DOHH2 (cell line): ENCODE measurements at regions not wholly inside any gene's neighbourhood (a gene's known extent, or its start where the extent isn't known, plus 50 kb on each side); places are given as distances from the start of the nearest gene placed in this dataset.

Source experiments
- H3F3A ChIP-seq: fragments of 200-600 bp; sonication (generic), shearing (Covaris generic); 2 replicates; pipeline ENCODE4 v1.6.0; 2016; ENCODE audit warnings: antibody characterized with exemption, mild to moderate bottlenecking; ENCODE audit not compliant: control insufficient read depth, insufficient read depth
- H3K27ac ChIP-seq: fragments of 200-600 bp; sonication (generic); 2 replicates; pipeline ENCODE4 v1.5.1; 2014; ENCODE audit warnings: low read depth, mild to moderate bottlenecking, low read length, moderate library complexity
- H3K27me3 ChIP-seq: fragments of 200-600 bp; sonication (generic); 2 replicates; pipeline ENCODE4 v1.6.1; 2014; ENCODE audit warnings: mild to moderate bottlenecking, low read length, mixed read lengths; ENCODE audit not compliant: control insufficient read depth
- H3K36me3 ChIP-seq: fragments of 200-600 bp; sonication (generic); 2 replicates; pipeline ENCODE4 v1.6.1; 2014; ENCODE audit warnings: mild to moderate bottlenecking, low read length, moderate library complexity, mixed read lengths; ENCODE audit not compliant: control insufficient read depth
- H3K4me1 ChIP-seq: fragments of 200-600 bp; sonication (generic); 2 replicates; pipeline ENCODE4 v1.6.1; 2014; ENCODE audit warnings: mild to moderate bottlenecking, low read length, mixed read lengths; ENCODE audit not compliant: control insufficient read depth
- H3K4me2 ChIP-seq: fragments of 200-600 bp; sonication (generic); 2 replicates; pipeline ENCODE4 v1.6.0; 2014; ENCODE audit warnings: mild to moderate bottlenecking, low read length, moderate library complexity
- H3K4me3 ChIP-seq: fragments of 200-600 bp; sonication (generic); 2 replicates; pipeline ENCODE4 v1.5.1; 2014; ENCODE audit warnings: mild to moderate bottlenecking, low read length, mixed read lengths
- H3K79me2 ChIP-seq: fragments of 200-600 bp; sonication (generic); 2 replicates; pipeline ENCODE4 v1.6.1; 2014; ENCODE audit warnings: mild to moderate bottlenecking, low read length, mixed read lengths; ENCODE audit not compliant: control insufficient read depth
- H3K9me2 ChIP-seq: fragments of 200-600 bp; sonication (generic); replicated peaks from 2 replicates; pipeline ENCODE4 v1.6.1; 2014; ENCODE audit warnings: mild to moderate bottlenecking, low read length, mixed read lengths; ENCODE audit not compliant: control insufficient read depth
- H3K9me3 ChIP-seq: fragments of 200-600 bp; sonication (generic); 2 replicates; pipeline ENCODE4 v1.6.1; 2014; ENCODE audit warnings: antibody characterized with exemption, low read length, mixed read lengths; ENCODE audit not compliant: control insufficient read depth, insufficient read depth
- H4K20me1 ChIP-seq: fragments of 200-600 bp; sonication (generic); 2 replicates; pipeline ENCODE4 v1.6.0; 2014; ENCODE audit warnings: low read depth, mild to moderate bottlenecking, antibody characterized with exemption, low read length, moderate library complexity; ENCODE audit not compliant: control insufficient read depth, insufficient read depth
- EZH2phosphoT487 ChIP-seq: fragments of 200-600 bp; sonication (generic); IDR thresholded peaks from 2 replicates; pipeline ENCODE4 v1.6.1; 2017; ENCODE audit warnings: borderline replicate concordance, mild to moderate bottlenecking, antibody characterized with exemption, low read length, moderate library complexity, mixed read lengths
- TF ChIP-seq, protein P1 (sequence below): fragments of 200-600 bp; sonication (generic); IDR thresholded peaks from one replicate; pipeline ENCODE4 v1.5.1; 2014; ENCODE audit warnings: antibody characterized with exemption, mild to moderate bottlenecking, low read depth, low read length; ENCODE audit not compliant: poor library complexity, severe bottlenecking

DNA sequence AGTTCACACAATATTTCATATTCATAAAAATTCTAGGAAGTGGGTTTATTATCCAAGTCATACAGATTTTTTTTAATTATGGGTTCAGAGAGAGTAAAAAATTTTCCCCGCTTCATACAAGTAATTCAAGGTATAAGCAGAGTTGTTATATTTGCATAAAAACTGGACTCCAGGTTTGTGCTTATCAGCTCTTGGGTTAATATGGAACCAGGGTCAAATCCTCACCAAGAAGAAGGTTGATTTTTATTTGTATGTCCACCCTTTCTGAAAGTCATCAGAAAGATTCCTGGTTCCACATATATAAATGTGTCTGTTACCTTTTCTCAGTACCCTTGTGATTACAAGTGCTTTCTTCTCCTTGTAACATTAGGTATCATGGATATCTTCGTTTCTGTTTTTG, 143.8 kb upstream of the PKN2 start:
- no peaks in the 10 kb centered on the region for H4K20me1 ChIP-seq
- H3K4me1 ChIP-seq = no peaks in the 10 kb centered on the region
- H3K27ac ChIP-seq = no peak overlapping the region
- H3K36me3 ChIP-seq = no peaks in the 10 kb centered on the region
- no peaks in the 10 kb centered on the region for H3K9me2 ChIP-seq
- no peak overlapping the region for H3K4me2 ChIP-seq
- no peak for TF ChIP-seq EZH2phosphoT487
- TF ChIP-seq, protein P1, sequence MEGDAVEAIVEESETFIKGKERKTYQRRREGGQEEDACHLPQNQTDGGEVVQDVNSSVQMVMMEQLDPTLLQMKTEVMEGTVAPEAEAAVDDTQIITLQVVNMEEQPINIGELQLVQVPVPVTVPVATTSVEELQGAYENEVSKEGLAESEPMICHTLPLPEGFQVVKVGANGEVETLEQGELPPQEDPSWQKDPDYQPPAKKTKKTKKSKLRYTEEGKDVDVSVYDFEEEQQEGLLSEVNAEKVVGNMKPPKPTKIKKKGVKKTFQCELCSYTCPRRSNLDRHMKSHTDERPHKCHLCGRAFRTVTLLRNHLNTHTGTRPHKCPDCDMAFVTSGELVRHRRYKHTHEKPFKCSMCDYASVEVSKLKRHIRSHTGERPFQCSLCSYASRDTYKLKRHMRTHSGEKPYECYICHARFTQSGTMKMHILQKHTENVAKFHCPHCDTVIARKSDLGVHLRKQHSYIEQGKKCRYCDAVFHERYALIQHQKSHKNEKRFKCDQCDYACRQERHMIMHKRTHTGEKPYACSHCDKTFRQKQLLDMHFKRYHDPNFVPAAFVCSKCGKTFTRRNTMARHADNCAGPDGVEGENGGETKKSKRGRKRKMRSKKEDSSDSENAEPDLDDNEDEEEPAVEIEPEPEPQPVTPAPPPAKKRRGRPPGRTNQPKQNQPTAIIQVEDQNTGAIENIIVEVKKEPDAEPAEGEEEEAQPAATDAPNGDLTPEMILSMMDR = no peak
- no peaks in the 10 kb centered on the region for H3K9me3 ChIP-seq
- H3K27me3 ChIP-seq = no peaks in the 10 kb centered on the region
- no peaks in the 10 kb centered on the region for H3K79me2 ChIP-seq
- H3F3A ChIP-seq = no peaks in the 10 kb centered on the region
- H3K4me3 ChIP-seq = no peak overlapping the region

DNA sequence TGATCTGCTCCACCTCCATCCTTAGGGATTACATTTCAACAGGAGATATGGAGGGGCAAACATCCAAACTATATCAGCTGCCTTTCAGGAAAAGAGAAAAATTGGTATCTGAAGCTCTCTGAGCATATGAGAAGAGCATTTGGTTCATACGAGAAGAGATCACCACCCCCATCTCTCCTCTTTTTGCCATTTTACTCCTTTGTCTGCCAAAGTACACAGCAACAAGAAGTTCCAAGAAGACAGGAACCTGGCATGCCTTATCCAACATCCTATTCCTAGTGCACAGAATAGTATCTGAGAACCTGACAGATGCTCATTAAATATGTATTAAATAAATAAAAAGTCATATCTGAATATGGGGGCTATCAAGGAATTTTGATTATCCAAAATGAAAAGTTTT, 142.5 kb upstream of the PKN2 start:
- Histone ChIP-seq H3K36me3 (no peaks in the 10 kb centered on the region), H3K4me3 (no peak overlapping the region), H3F3A (no peaks in the 10 kb centered on the region), H3K9me3 (no peaks in the 10 kb centered on the region), H3K27ac (no peak overlapping the region), H3K27me3 (no peaks in the 10 kb centered on the region), H3K79me2 (no peaks in the 10 kb centered on the region), H4K20me1 (no peaks in the 10 kb centered on the region), H3K4me1 (no peaks in the 10 kb centered on the region), H3K9me2 (no peaks in the 10 kb centered on the region), H3K4me2 (no peak overlapping the region)
- TF ChIP-seq, protein P1 = no peak
- TF ChIP-seq EZH2phosphoT487 = no peak

DNA sequence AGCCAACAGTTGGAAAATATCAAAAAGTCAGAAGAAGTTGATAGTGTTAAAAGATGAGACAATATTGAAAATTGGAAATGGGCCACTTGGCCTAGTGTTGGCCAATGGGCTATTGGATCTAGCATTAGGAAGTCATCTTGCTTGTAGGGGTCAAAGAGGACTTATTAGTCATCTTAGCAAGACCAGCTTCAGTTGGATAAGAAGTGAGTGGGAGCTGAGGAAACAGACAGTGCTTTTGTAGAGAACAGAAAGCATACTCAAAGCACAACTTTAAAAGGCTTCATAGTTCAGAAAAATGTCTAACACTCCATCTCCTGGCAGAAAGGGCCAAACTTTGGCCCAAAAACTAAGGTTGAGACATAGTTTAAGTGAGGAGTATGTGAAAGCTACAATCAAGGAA, 139.9 kb upstream of the PKN2 start:
- Histone ChIP-seq H3K4me1 (no peaks in the 10 kb centered on the region), H3K4me2 (no peak overlapping the region), H3K9me3 (no peaks in the 10 kb centered on the region), H3K27ac (no peak overlapping the region), H3K9me2 (no peaks in the 10 kb centered on the region), H3K27me3 (no peaks in the 10 kb centered on the region), H3F3A (no peaks in the 10 kb centered on the region), H3K36me3 (no peaks in the 10 kb centered on the region), H4K20me1 (no peaks in the 10 kb centered on the region), H3K4me3 (no peak overlapping the region), H3K79me2 (no peaks in the 10 kb centered on the region)
- TF ChIP-seq EZH2phosphoT487 = no peak
- TF ChIP-seq, protein P1 = no peak

DNA sequence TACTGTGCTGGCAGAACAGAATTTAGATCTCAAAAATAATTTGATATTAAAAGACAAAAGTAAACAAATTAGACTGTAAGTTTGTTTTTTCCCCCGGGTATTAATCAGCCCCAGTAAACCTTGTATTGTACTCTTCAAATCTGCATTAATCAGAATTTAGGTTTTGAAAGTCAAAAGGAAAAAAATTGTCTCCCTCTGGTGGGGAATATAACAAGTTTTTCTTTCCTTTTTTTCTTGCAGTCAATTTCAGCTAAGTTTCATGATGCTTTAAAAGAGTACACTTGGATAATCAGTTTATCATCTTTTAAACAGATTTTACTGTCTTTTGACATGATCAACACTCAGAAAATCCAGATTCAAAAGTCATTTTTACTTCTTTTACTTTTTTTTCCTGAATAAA, 134.5 kb upstream of the PKN2 start:
- H4K20me1 ChIP-seq = no peaks in the 10 kb centered on the region
- no peaks in the 10 kb centered on the region for H3K9me3 ChIP-seq
- H3K27ac ChIP-seq = no peak overlapping the region
- no peak overlapping the region for H3K4me3 ChIP-seq
- TF ChIP-seq, protein P1 = peak; percentile 28
- TF ChIP-seq EZH2phosphoT487 = no peak
- no peaks in the 10 kb centered on the region for H3K4me1 ChIP-seq
- no peaks in the 10 kb centered on the region for H3K79me2 ChIP-seq
- H3K36me3 ChIP-seq = no peaks in the 10 kb centered on the region
- no peaks in the 10 kb centered on the region for H3K27me3 ChIP-seq
- no peaks in the 10 kb centered on the region for H3F3A ChIP-seq
- no peaks in the 10 kb centered on the region for H3K9me2 ChIP-seq
- no peak overlapping the region for H3K4me2 ChIP-seq
